HG02571 (cell line): ENCODE measurements at regions not wholly inside any gene's neighbourhood (a gene's known extent, or its start where the extent isn't known, plus 50 kb on each side); places are given as distances from the start of the nearest gene placed in this dataset.
"Not testable (repeated sequence)": the region's sequence is repeated elsewhere in the genome, so short reads cannot be mapped to it uniquely, and the experiment has no call there.

ENCODE experiments used
- ATAC-seq: cut with Tn5 transposase; IDR thresholded peaks from one replicate; pipeline ENCODE4 v1.9.1; 2021; ENCODE audit warnings: mild to moderate bottlenecking, moderate library complexity; ENCODE audit not compliant: unreplicated experiment

GRCh38 chr4:106869551-106869950 is 166.6 kb downstream of the DKK2 start:
- no peak for ATAC-seq

DNA sequence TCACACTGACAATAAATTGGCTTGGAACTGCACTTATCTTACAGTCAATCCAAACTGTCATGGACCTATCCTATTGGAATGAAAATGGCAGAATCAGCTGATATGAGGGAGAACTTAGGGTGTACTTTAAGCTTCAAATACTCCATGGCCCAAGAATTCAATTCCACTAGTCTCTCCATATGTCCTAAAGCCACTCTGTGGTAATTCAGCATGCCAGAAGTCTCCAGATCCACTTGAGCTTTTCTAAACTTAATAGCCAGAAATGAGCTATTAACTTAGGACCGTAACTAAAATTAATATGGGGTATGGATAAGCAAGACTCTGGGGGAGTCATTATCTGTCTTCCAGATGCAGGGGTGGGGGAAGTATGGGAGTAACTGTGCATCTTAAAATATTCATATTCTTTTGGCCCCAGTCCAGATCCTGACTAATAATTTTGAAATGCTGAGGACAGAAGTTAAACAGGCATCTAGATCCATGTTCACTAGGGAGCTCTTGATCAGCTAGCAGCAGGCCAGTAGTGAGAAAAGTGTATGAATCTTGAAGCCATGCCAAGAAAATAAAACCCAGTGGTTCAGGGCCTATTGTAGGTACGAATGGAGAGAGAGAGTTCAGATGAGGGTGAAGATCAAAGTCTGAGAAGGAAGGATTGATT is 167.6 kb downstream of the DKK2 start:
- ATAC-seq: no peak

- ATAC-seq: no peak
Observed at GRCh38 chr4:106864231-106864630, 171.9 kb downstream of the DKK2 start.

DNA sequence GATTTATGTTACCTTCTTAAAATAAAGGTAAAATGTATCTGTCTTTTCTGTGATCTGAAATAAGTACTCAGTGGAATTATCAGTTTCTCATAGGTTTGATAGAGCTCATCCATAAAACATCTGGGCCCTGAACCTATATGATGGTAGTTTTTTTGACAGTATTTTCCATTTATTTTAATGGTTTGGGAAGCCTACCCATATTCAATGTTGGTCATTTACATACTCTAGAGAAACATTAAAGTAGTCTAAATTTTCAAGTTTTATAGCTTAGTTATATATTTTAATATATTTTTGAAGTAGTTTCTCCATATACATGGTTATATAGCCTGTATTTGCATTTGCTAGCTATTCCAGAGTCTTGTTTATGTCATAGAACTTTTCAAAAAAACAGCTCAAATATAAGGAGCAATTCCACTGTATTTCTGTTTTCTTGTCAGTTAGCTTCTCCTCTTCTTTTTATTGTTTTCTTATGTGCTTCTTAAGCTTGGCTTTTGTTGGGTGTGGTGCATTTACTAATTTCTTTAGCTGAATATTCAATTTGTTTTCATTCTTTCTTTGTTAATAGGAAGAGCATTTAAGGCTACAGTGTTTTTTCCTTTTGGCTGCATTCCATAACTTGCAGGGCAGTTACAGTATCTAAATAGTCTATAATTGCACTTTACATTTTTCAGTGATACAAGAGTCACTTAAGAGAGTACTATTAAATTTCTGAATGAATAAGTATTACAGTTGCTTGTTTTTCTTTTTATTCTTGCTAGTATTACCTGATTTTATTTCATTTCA is 181.4 kb downstream of the DKK2 start:
- ATAC-seq: no peak

DNA sequence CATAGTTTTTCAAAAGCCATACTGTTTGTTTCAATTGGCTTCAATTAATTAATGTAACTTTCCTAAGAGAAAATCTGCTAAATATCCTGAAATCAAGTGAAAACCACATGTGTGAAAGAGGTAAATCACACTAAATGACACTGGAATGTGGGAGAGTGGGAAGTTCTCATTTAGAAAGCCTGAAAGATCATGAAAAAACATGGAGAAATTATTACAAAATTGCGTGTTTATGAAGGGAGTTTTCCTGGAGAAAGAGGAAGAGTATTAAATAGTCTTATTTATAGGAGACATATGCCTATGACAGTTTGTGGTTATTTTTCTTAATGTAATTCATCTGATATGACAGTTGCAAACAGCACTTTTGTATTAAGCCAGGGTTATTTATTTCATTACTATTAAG is 183.7 kb downstream of the DKK2 start:
- ATAC-seq: no peak

DNA sequence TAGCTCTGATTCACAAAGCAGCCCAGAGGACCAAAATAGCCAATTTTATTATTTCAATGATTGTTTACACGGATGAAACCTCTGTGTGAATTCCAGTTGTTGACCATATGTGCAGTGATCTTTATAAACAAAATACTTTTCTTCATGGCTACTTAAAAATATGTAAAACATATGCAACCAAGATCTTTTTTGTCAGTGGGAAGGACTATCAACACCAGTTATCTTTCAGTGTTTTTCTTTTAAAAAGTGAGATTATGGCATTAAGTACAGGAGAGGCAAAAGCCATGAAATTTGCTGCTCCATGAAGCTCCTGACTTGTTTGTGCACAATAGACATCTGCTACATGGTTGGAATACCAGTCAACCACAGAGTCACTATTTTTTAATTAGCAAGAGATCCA is 184.4 kb downstream of the DKK2 start:
- ATAC-seq: no peak

DNA sequence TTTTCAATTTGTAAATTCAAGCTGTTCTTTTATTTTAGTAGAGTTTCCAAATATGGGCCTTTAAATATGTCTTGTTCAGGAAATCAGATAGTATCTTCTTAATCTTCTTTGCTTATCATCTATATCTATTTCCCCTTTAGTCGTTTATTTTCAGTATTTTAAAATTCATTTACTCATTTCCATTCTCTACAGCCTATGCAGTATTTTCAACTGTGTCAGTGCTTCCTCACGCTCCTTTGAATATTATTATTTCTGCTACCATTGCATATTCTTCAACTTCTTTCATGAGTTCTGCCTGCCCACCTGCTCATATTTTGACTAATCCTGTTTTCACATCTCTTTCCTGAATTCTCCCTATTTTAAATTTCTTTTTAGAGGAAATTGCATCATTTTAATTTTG is 185.4 kb downstream of the DKK2 start:
- ATAC-seq: no peak

DNA sequence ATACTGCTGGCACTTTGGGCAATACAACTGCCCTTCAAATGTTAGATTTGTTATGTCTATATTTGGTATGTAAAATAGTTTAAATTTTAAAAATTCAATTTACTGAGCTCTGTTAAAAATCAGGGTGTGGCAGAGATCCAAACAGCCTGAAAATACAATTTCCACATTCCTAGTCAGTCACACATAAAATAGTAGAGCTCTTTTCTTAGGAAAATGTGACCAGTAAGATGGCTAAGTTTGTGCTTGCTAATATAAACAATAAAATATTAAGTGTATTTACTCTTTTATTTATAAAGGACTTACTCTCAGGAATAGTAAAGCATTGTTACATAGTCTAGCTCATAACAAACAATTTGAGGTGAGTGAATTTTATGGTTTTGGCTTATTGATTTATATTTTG is 200.2 kb downstream of the DKK2 start:
- ATAC-seq: no peak

- ATAC-seq: no peak
Observed at GRCh38 chr4:106830879-106831278, 205.2 kb downstream of the DKK2 start.

DNA sequence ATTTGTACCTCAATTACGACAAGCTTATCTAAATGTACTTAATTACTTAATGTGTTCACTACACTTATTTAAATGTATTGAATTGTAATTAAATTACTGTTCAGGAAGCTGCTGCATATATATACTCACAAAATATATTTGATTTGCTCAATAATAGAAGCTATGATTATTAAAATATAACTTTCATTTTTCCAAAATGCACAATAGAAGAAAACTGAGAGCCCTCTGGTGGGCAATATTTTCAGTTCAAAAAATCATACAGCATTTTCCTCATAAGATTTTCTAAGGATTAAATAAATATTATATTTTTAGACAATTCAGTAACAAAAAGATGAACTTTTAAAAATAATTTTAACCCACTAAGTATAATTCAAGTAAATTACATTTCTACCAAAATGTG is 217.3 kb downstream of the DKK2 start:
- no peak for ATAC-seq

GRCh38 chr4:106816496-106816895 is 219.6 kb downstream of the DKK2 start:
- ATAC-seq: no peak

DNA sequence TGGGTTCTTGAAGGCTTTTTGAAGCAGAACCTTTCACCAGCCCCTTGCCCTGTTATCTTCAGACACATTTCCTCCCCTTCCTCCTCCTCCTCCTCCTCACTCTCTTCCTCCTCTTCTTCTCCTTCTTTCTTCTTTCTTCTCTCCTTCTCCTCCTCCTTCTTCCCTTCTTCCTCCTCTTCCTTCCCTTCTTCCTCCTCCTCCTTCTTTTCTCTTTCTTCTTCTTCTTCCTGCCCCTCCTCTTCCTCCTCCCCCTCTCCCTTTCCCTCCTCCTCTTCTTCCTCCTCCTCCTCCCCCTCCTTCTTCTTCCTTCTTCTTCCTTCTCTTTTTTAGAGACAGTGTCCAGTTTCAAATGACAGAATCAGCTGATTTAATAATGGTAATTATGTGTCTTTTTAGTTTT is 226.0 kb downstream of the DKK2 start:
- ATAC-seq: no peak

DNA sequence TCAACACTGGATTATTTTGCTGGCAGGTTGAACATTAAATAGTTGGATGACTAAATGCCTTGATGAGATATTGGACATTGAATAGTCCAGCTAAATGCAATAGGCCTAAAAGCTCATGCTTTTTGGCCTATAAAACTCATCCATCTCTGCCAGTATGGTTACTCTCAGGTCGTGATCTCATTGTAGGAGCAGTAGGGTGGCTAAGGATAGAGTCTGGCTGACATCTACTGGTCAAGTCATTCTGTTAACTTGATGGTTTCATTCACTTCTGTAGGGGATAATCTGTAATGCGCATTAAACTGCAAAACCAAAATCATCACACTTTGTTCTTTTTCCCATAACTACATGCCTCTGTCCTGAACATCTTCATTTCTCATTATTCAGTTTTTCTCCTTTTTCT is 227.0 kb downstream of the DKK2 start:
- ATAC-seq: no peak

DNA sequence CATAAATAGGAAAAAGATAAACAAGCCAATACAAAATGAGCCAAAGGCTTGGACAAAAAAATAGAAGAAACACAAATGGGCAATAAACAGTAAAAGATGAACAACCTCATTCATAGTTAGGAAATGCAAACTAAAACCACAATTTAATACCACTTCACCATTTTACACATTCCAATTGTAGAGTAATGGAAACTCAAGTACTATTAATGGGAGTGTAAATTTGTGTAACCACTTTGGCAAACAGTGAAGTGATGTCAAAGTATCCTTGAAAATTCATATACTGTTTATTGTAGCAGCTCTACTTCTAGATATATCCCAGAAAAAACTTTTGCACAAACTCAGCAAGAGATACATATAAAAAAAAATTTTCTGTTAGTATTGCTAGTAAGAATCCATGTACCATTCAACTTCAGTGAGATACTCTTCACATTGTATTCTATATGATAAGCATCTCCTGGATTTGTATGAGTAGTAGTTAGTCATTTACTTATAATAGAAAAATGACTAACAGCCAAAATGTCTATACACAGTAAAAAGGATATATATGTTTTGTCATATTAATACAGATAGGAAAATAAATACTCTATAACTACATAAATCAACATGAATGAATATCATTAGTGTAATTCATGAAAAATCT is 229.8 kb downstream of the DKK2 start:
- ATAC-seq: no peak

DNA sequence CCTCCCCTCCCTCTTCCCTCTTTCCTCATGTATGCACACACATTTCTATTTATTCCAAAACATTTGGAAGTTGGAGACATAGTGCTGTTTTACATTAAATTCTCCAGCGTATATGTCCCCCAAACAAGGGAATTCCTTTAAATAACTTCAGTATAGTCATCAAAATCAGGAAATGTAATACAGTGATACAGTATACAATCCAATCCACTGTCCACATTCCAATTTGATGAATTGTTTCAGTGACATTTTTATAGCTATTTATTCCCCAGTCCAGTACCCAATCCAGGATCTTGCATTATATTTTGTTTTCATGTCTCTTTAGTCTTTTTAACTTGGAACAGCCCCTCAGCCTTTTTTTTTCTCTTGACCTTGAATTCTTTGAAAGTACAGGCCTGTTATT is 233.0 kb downstream of the DKK2 start:
- ATAC-seq: no peak

GRCh38 chr4:106801386-106801785 is 234.7 kb downstream of the DKK2 start:
- no peak for ATAC-seq

- no peak for ATAC-seq
Observed at GRCh38 chr4:106796876-106797275, 239.2 kb downstream of the DKK2 start.

- no peak for ATAC-seq
Observed at GRCh38 chr4:106795326-106795725, 240.8 kb downstream of the DKK2 start.

- ATAC-seq: no peak
Observed at GRCh38 chr4:106793933-106794332, 242.2 kb downstream of the DKK2 start.

GRCh38 chr4:106775636-106776035 is 260.5 kb downstream of the DKK2 start:
- no peak for ATAC-seq

GRCh38 chr4:106774055-106774454 is 262.1 kb downstream of the DKK2 start:
- ATAC-seq: not testable (repeated sequence)
